Sigmoid colon (tissue), 4 donors: ENCODE measurements at regions not wholly inside any gene's neighbourhood (a gene's known extent, or its start where the extent isn't known, plus 50 kb on each side); places are given as distances from the start of the nearest gene placed in this dataset.

Experiments
- EP300 ChIP-seq, 4 donors: sonication (generic); formaldehyde crosslinking; IDR thresholded peaks; one replicate each; pipeline ENCODE4 v1.6.1; 2017; ENCODE audit warnings: antibody characterized with exemption in 4 of 4
- POLR2A ChIP-seq, 2 donors: fragments of 450-650 bp; IDR thresholded peaks; one replicate each; pipeline ENCODE4 v1.6.1; 2016; ENCODE audit warnings: antibody characterized with exemption in 2 of 2, mild to moderate bottlenecking in 2 of 2, moderate library complexity in 2 of 2

GRCh38 chr12:124123296-124124000 is 150.4 kb downstream of the ZNF664 start:
- TF ChIP-seq EP300 (IDR thresholded peaks at IDR 0.05) (no peak), POLR2A (IDR thresholded peaks at IDR 0.05) (no peak)
